ENCODE measurements at regions not wholly inside any gene's neighbourhood (a gene's known extent, or its start where the extent isn't known, plus 50 kb on each side); places are given as distances from the start of the nearest gene placed in this dataset.

GRCh38 chr1:72930528-72930927, 648.2 kb upstream of the NEGR1 start:
- no peaks in the 10 kb centered on the region for H4K20me1 ChIP-seq (ENCODE audit: insufficient read depth)
- H3K9me2 ChIP-seq (ENCODE audit: insufficient read depth): no peaks in the 10 kb centered on the region
- H3K27ac ChIP-seq: no peak overlapping the region
- H3K27me3 ChIP-seq (replicated peaks; ENCODE audit: insufficient read depth): no peaks in the 10 kb centered on the region
- H3K79me2 ChIP-seq (ENCODE audit: insufficient read depth): no peaks in the 10 kb centered on the region
- in situ Hi-C loops (cut with MboI): no loop called here
- TF ChIP-seq EZH2 (IDR thresholded peaks at IDR 0.05; ENCODE audit: insufficient read depth, poor library complexity, severe bottlenecking) (no peak), EZH2phosphoT487 (IDR thresholded peaks at IDR 0.05; ENCODE audit: insufficient read depth, low read depth) (no peak)
- no peak overlapping the region for H3K4me2 ChIP-seq (ENCODE audit: unreplicated experiment)
- no peaks in the 10 kb centered on the region for H3K36me3 ChIP-seq (ENCODE audit: low read depth)
- H3K9ac ChIP-seq: no peak overlapping the region
- H3F3A ChIP-seq (ENCODE audit: insufficient read depth): no peaks in the 10 kb centered on the region
- 39 to 49% methylated on average over 3 of the region's 3 CpGs for WGBS, 2 experiments (ENCODE audit: low coverage in 1 of 2, low lambda C conversion rate in 2 of 2, missing lambda C conversion rate in 2 of 2)
- no peaks in the 10 kb centered on the region for H3K9me3 ChIP-seq (ENCODE audit: low read depth)
- no peak for DNase-seq
- H3K4me3 ChIP-seq: no peak overlapping the region
- H3K4me1 ChIP-seq (ENCODE audit: insufficient read depth): no peaks in the 10 kb centered on the region
- H2AFZ ChIP-seq: no peak overlapping the region

- no peaks in the 10 kb centered on the region for H3K9me3 ChIP-seq (ENCODE audit: low read depth)
- in situ Hi-C loops (cut with MboI): no loop called here
- H3K9me2 ChIP-seq (ENCODE audit: insufficient read depth): no peaks in the 10 kb centered on the region
- no peak for DNase-seq
- H3F3A ChIP-seq (ENCODE audit: insufficient read depth): no peaks in the 10 kb centered on the region
- H4K20me1 ChIP-seq (ENCODE audit: insufficient read depth): no peaks in the 10 kb centered on the region
- no peak overlapping the region for H2AFZ ChIP-seq
- no peak overlapping the region for H3K4me2 ChIP-seq (ENCODE audit: unreplicated experiment)
- no peak overlapping the region for H3K27ac ChIP-seq
- WGBS, 2 experiments (ENCODE audit: low coverage in 1 of 2, low lambda C conversion rate in 2 of 2, missing lambda C conversion rate in 2 of 2): 6 to 14% methylated on average over 4 of the region's 4 CpGs
- no peaks in the 10 kb centered on the region for H3K79me2 ChIP-seq (ENCODE audit: insufficient read depth)
- H3K4me1 ChIP-seq (ENCODE audit: insufficient read depth): no peaks in the 10 kb centered on the region
- H3K36me3 ChIP-seq (ENCODE audit: low read depth): no peaks in the 10 kb centered on the region
- H3K4me3 ChIP-seq: no peak overlapping the region
- no peaks in the 10 kb centered on the region for H3K27me3 ChIP-seq (replicated peaks; ENCODE audit: insufficient read depth)
- TF ChIP-seq EZH2 (IDR thresholded peaks at IDR 0.05; ENCODE audit: insufficient read depth, poor library complexity, severe bottlenecking): no peak
- TF ChIP-seq EZH2phosphoT487 (IDR thresholded peaks at IDR 0.05; ENCODE audit: insufficient read depth, low read depth): no peak
- no peak overlapping the region for H3K9ac ChIP-seq
Observed at GRCh38 chr1:72918940-72919339, 636.6 kb upstream of the NEGR1 start.

- WGBS, 2 experiments (ENCODE audit: low coverage in 1 of 2, low lambda C conversion rate in 2 of 2, missing lambda C conversion rate in 2 of 2): 44 to 50% methylated on average over 1 of the region's 1 CpG
- no peak overlapping the region for H2AFZ ChIP-seq
Observed at GRCh38 chr1:72917920-72918319, 635.6 kb upstream of the NEGR1 start.

GRCh38 chr1:72915581-72915980, 633.2 kb upstream of the NEGR1 start:
- Histone ChIP-seq H3K36me3 (ENCODE audit: low read depth) (no peaks in the 10 kb centered on the region), H3K9me3 (ENCODE audit: low read depth) (no peaks in the 10 kb centered on the region), H3K27me3 (replicated peaks; ENCODE audit: insufficient read depth) (no peaks in the 10 kb centered on the region), H3F3A (ENCODE audit: insufficient read depth) (no peaks in the 10 kb centered on the region), H3K4me1 (ENCODE audit: insufficient read depth) (no peaks in the 10 kb centered on the region), H3K4me2 (ENCODE audit: unreplicated experiment) (no peak overlapping the region), H3K27ac (no peak overlapping the region), H4K20me1 (ENCODE audit: insufficient read depth) (no peaks in the 10 kb centered on the region), H3K79me2 (ENCODE audit: insufficient read depth) (no peaks in the 10 kb centered on the region), H2AFZ (no peak overlapping the region), H3K4me3 (no peak overlapping the region), H3K9me2 (ENCODE audit: insufficient read depth) (no peaks in the 10 kb centered on the region), H3K9ac (no peak overlapping the region)
- 40 to 56% methylated on average over 5 to 6 of the region's 6 CpGs for WGBS, 2 experiments (ENCODE audit: low coverage in 1 of 2, low lambda C conversion rate in 2 of 2, missing lambda C conversion rate in 2 of 2)
- in situ Hi-C loops (cut with MboI): no loop called here
- DNase-seq: no peak
- TF ChIP-seq EZH2phosphoT487 (IDR thresholded peaks at IDR 0.05; ENCODE audit: insufficient read depth, low read depth) (no peak), EZH2 (IDR thresholded peaks at IDR 0.05; ENCODE audit: insufficient read depth, poor library complexity, severe bottlenecking) (no peak)

More at GRCh38 chr1:72917920-72918319, 635.6 kb upstream of the NEGR1 start:
- H3K9ac ChIP-seq: no peak overlapping the region
- H3K4me3 ChIP-seq: no peak overlapping the region
- no peaks in the 10 kb centered on the region for H3K27me3 ChIP-seq (replicated peaks; ENCODE audit: insufficient read depth)
- H3K4me1 ChIP-seq (ENCODE audit: insufficient read depth): no peaks in the 10 kb centered on the region
- H3K4me2 ChIP-seq (ENCODE audit: unreplicated experiment): no peak overlapping the region
- TF ChIP-seq EZH2phosphoT487 (IDR thresholded peaks at IDR 0.05; ENCODE audit: insufficient read depth, low read depth) (no peak), EZH2 (IDR thresholded peaks at IDR 0.05; ENCODE audit: insufficient read depth, poor library complexity, severe bottlenecking) (no peak)
- H4K20me1 ChIP-seq (ENCODE audit: insufficient read depth): no peaks in the 10 kb centered on the region
- no peaks in the 10 kb centered on the region for H3F3A ChIP-seq (ENCODE audit: insufficient read depth)
- H3K79me2 ChIP-seq (ENCODE audit: insufficient read depth): no peaks in the 10 kb centered on the region
- H3K27ac ChIP-seq: no peak overlapping the region
- in situ Hi-C loops (cut with MboI): no loop called here
- no peaks in the 10 kb centered on the region for H3K9me3 ChIP-seq (ENCODE audit: low read depth)
- H3K36me3 ChIP-seq (ENCODE audit: low read depth): no peaks in the 10 kb centered on the region
- DNase-seq: no peak
- no peaks in the 10 kb centered on the region for H3K9me2 ChIP-seq (ENCODE audit: insufficient read depth)

GRCh38 chr1:72911656-72912055, 629.3 kb upstream of the NEGR1 start:
- no peaks in the 10 kb centered on the region for H3K27me3 ChIP-seq (replicated peaks; ENCODE audit: insufficient read depth)
- no peak overlapping the region for H3K9ac ChIP-seq
- DNase-seq: no peak
- H3K36me3 ChIP-seq (ENCODE audit: low read depth): no peaks in the 10 kb centered on the region
- 43 to 46% methylated on average over 3 of the region's 3 CpGs for WGBS, 2 experiments (ENCODE audit: low coverage in 1 of 2, low lambda C conversion rate in 2 of 2, missing lambda C conversion rate in 2 of 2)
- H4K20me1 ChIP-seq (ENCODE audit: insufficient read depth): no peaks in the 10 kb centered on the region
- no peak overlapping the region for H2AFZ ChIP-seq
- no peaks in the 10 kb centered on the region for H3K9me2 ChIP-seq (ENCODE audit: insufficient read depth)
- H3K79me2 ChIP-seq (ENCODE audit: insufficient read depth): no peaks in the 10 kb centered on the region
- H3K4me1 ChIP-seq (ENCODE audit: insufficient read depth): no peaks in the 10 kb centered on the region
- no peaks in the 10 kb centered on the region for H3F3A ChIP-seq (ENCODE audit: insufficient read depth)
- no peaks in the 10 kb centered on the region for H3K9me3 ChIP-seq (ENCODE audit: low read depth)
- H3K4me2 ChIP-seq (ENCODE audit: unreplicated experiment): no peak overlapping the region
- H3K4me3 ChIP-seq: no peak overlapping the region
- in situ Hi-C loops (cut with MboI): no loop called here
- no peak overlapping the region for H3K27ac ChIP-seq
- TF ChIP-seq EZH2phosphoT487 (IDR thresholded peaks at IDR 0.05; ENCODE audit: insufficient read depth, low read depth): no peak
- TF ChIP-seq EZH2 (IDR thresholded peaks at IDR 0.05; ENCODE audit: insufficient read depth, poor library complexity, severe bottlenecking): no peak
